ENCODE measurements at regions not wholly inside any gene's neighbourhood (a gene's known extent, or its start where the extent isn't known, plus 50 kb on each side); places are given as distances from the start of the nearest gene placed in this dataset.

DNA sequence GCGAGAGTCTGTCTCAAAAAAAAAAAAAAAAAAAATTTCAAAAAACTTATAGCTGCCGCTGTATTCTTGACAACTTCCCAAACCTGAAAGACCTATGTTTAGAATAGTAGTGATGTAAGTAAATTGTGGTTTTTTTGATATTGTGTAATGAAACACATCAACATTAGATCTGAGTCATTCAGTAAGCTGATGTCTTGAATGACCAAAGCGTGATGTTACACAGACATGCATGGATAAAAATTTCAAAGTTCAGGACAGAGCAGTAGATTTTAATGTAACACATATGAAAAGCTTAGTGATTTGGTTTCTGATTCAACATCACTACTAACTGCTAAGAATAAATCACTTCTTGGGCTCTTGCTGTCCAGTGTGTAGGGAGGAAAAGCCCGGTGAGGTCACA lies 69.3 kb upstream of the MEX3C start:
- intact Hi-C loops (cut with micrococcal nuclease; ENCODE audit: unreplicated experiment), result no loop called here
- Histone ChIP-seq H3K27ac (ENCODE audit: low read depth, low read length, poor library complexity, severe bottlenecking) (no peak overlapping the region), H3K79me2 (ENCODE audit: insufficient read depth, low read depth, low read length) (no peaks in the 10 kb centered on the region), H4K20me1 (ENCODE audit: insufficient read depth, low read length) (no peaks in the 10 kb centered on the region), H3K4me3 (ENCODE audit: low read depth, low read length, poor library complexity, severe bottlenecking) (no peak overlapping the region), H3K9me2 (ENCODE audit: insufficient read depth, low read length) (no peaks in the 10 kb centered on the region), H3K36me3 (ENCODE audit: insufficient read depth, low read length) (no peaks in the 10 kb centered on the region), H3K4me2 (ENCODE audit: low read length) (no peak overlapping the region), H3K9me3 (ENCODE audit: low read length) (no peaks in the 10 kb centered on the region), H3K4me1 (ENCODE audit: insufficient read depth, low read length, poor library complexity, severe bottlenecking) (no peaks in the 10 kb centered on the region), H2AFZ (ENCODE audit: low read length) (no peak overlapping the region)
- ChIA-PET CTCF (ENCODE audit: unreplicated experiment) (no interaction called here), POLR2A (interaction anchor here (0.6 to 1.0 kb wide), 4 partner anchors 12 to 64 kb away, joined by 3 to 5 read pairs (median 4); no protein-coding TSS in a partner anchor)
- no peak for DNase-seq (ENCODE audit: low spot score)
- no TSS peak for BruUV-seq (replicated peaks)
- TF ChIP-seq EZH2phosphoT487 (IDR thresholded peaks at IDR 0.05; ENCODE audit: borderline replicate concordance, low read depth, low read length), result no peak
- TF ChIP-seq, protein P1, sequence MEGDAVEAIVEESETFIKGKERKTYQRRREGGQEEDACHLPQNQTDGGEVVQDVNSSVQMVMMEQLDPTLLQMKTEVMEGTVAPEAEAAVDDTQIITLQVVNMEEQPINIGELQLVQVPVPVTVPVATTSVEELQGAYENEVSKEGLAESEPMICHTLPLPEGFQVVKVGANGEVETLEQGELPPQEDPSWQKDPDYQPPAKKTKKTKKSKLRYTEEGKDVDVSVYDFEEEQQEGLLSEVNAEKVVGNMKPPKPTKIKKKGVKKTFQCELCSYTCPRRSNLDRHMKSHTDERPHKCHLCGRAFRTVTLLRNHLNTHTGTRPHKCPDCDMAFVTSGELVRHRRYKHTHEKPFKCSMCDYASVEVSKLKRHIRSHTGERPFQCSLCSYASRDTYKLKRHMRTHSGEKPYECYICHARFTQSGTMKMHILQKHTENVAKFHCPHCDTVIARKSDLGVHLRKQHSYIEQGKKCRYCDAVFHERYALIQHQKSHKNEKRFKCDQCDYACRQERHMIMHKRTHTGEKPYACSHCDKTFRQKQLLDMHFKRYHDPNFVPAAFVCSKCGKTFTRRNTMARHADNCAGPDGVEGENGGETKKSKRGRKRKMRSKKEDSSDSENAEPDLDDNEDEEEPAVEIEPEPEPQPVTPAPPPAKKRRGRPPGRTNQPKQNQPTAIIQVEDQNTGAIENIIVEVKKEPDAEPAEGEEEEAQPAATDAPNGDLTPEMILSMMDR (conservative IDR thresholded peaks at IDR 0.05; ENCODE audit: low read length), result no peak

DNA sequence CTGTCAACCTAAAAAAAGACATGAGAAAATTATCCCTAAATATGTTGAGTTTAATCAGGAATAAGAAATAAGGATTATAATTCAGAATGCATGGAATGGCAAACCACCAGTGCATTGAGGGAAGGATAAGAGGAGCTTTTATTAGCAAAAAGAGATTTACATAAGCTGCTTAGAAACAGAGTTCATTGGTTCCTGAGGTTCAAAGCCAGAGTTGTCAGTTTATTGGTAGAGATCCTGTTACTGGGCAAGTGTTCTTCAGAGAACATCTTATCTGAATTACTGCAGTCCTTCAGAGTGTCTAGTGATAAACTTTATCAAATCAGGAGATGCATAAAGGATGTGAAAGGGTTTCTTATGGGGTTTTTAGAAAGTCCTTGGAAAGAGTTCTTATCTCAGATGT lies 76.0 kb upstream of the MEX3C start:
- BruUV-seq (replicated peaks), result no TSS peak
- H3K9me2 ChIP-seq (ENCODE audit: insufficient read depth, low read length), result no peaks in the 10 kb centered on the region
- no peak overlapping the region for H3K4me3 ChIP-seq (ENCODE audit: low read depth, low read length, poor library complexity, severe bottlenecking)
- no peak for DNase-seq (ENCODE audit: low spot score)
- H3K9me3 ChIP-seq (ENCODE audit: low read length), result no peaks in the 10 kb centered on the region
- no peaks in the 10 kb centered on the region for H3K79me2 ChIP-seq (ENCODE audit: insufficient read depth, low read depth, low read length)
- H3K4me1 ChIP-seq (ENCODE audit: insufficient read depth, low read length, poor library complexity, severe bottlenecking), result no peaks in the 10 kb centered on the region
- no peak overlapping the region for H3K27ac ChIP-seq (ENCODE audit: low read depth, low read length, poor library complexity, severe bottlenecking)
- intact Hi-C loops (cut with micrococcal nuclease; ENCODE audit: unreplicated experiment), result no loop called here
- no peaks in the 10 kb centered on the region for H3K36me3 ChIP-seq (ENCODE audit: insufficient read depth, low read length)
- ChIA-PET CTCF (ENCODE audit: unreplicated experiment) (no interaction called here), POLR2A (interaction anchor here (0.7 kb wide), 1 partner anchor 347 kb away, joined by 3 read pairs; no protein-coding TSS in a partner anchor)
- H2AFZ ChIP-seq (ENCODE audit: low read length), result no peak overlapping the region
- H4K20me1 ChIP-seq (ENCODE audit: insufficient read depth, low read length), result no peaks in the 10 kb centered on the region
- no peak overlapping the region for H3K4me2 ChIP-seq (ENCODE audit: low read length)
- no peak for TF ChIP-seq EZH2phosphoT487 (IDR thresholded peaks at IDR 0.05; ENCODE audit: borderline replicate concordance, low read depth, low read length)
- TF ChIP-seq, protein P1 (conservative IDR thresholded peaks at IDR 0.05; ENCODE audit: low read length), result no peak

DNA sequence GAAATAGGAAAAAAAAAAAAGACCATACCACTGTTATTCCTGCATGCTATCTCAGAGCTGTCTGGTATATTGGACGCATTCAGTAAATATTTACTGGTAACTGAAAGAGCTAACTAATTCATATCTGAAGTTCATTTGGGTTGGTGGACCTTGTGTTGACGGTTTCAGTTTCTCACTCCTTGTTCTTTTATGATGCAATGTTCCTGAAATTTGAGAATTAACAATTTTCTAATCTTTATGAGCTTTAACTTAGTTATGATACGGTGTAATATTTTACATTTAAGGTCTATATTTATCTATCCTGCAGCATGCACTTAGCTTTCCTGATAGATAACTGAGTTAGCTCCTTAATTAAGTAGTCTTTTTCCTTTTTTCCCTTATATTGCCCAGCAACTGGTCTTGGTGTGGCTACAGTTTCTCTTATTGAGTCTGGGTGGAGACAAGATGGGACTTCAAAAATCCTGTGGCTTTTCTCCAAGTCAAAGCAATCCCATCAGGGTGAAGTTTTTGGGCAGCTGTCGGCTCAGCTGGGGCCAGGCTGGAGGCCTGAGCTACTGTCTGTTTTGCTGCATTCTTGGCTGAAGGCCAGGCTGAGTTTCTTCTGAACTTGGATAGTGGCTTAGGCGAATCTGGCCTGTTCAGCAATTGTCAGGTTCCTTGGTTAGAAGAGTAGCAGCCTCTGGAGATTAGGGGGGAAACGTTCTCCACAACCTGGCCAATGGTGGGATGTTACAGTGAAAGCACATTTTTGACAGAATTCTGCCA lies 78.4 kb upstream of the MEX3C start:
- no peaks in the 10 kb centered on the region for H4K20me1 ChIP-seq (ENCODE audit: insufficient read depth, low read length)
- H2AFZ ChIP-seq (ENCODE audit: low read length), result no peak overlapping the region

More for the DNA sequence above, 78.4 kb upstream of the MEX3C start:
- ChIA-PET CTCF (ENCODE audit: unreplicated experiment) (no interaction called here), POLR2A (interaction anchor here (0.7 to 0.8 kb wide), 3 partner anchors 12 to 78 kb away, joined by 3 to 4 read pairs (median 4); partner anchors contain the start of gene MEX3C)
- Histone ChIP-seq H3K9me3 (ENCODE audit: low read length) (no peaks in the 10 kb centered on the region), H3K79me2 (ENCODE audit: insufficient read depth, low read depth, low read length) (no peaks in the 10 kb centered on the region), H3K27ac (ENCODE audit: low read depth, low read length, poor library complexity, severe bottlenecking) (no peak overlapping the region), H3K4me3 (ENCODE audit: low read depth, low read length, poor library complexity, severe bottlenecking) (no peak overlapping the region), H3K36me3 (ENCODE audit: insufficient read depth, low read length) (no peaks in the 10 kb centered on the region), H3K4me2 (ENCODE audit: low read length) (no peak overlapping the region), H3K9me2 (ENCODE audit: insufficient read depth, low read length) (no peaks in the 10 kb centered on the region), H3K4me1 (ENCODE audit: insufficient read depth, low read length, poor library complexity, severe bottlenecking) (no peaks in the 10 kb centered on the region)
- no peak for DNase-seq (ENCODE audit: low spot score)
- TF ChIP-seq, protein P1 (conservative IDR thresholded peaks at IDR 0.05; ENCODE audit: low read length), result no peak
- no peak for TF ChIP-seq EZH2phosphoT487 (IDR thresholded peaks at IDR 0.05; ENCODE audit: borderline replicate concordance, low read depth, low read length)
- intact Hi-C loops (cut with micrococcal nuclease; ENCODE audit: unreplicated experiment), result loop anchor here (5.0 kb wide), 1 partner anchor 106 kb away; no protein-coding TSS in a partner anchor
- BruUV-seq (replicated peaks), result no TSS peak

Measured in OCI-LY7 (cell line).